HL-60 (cell line): ENCODE measurements at regions not wholly inside any gene's neighbourhood (a gene's known extent, or its start where the extent isn't known, plus 50 kb on each side); places are given as distances from the start of the nearest gene placed in this dataset.

Experiments
- DNase-seq, 2 experiments: peaks; one replicate each; pipeline ENCODE4 v3.0.0-alpha.2; 2010 to 2020; ENCODE audit warnings: low read depth in 1 of 2, low spot score in 1 of 2
- H3K27ac ChIP-seq: fragments of 250-450 bp; sonication (Bioruptor Pico); replicated peaks from 2 replicates; pipeline ENCODE4 v1.5.1; 2020; ENCODE audit warnings: mild to moderate bottlenecking, moderate library complexity
- H3K27me3 ChIP-seq: fragments of 250-450 bp; sonication (Bioruptor Pico); 2 replicates; pipeline ENCODE4 v1.5.1; 2021; ENCODE audit warnings: mild to moderate bottlenecking, moderate library complexity; ENCODE audit not compliant: insufficient read depth, poor library complexity, severe bottlenecking
- H3K4me3 ChIP-seq: replicated peaks from 2 replicates; pipeline ENCODE4 v1.5.1; 2011; ENCODE audit warnings: mild to moderate bottlenecking, control low read depth, low read length; ENCODE audit not compliant: insufficient read depth
- GABPA ChIP-seq: IDR thresholded peaks from 2 replicates; pipeline ENCODE4 v1.6.1; 2012; ENCODE audit warnings: low read depth
- POLR2AphosphoS5 ChIP-seq: IDR thresholded peaks from 2 replicates; pipeline ENCODE4 v1.6.1; 2012; ENCODE audit warnings: low read depth
- SPI1 ChIP-seq: IDR thresholded peaks from 2 replicates; pipeline ENCODE4 v1.6.1; 2012; ENCODE audit warnings: low read depth, mild to moderate bottlenecking, borderline replicate concordance
- TF ChIP-seq, protein P1 (sequence below): IDR thresholded peaks from 2 replicates; pipeline ENCODE4 v1.6.1; 2012; ENCODE audit warnings: low read depth; ENCODE audit not compliant: insufficient replicate concordance
- TF ChIP-seq, protein P2 (sequence below): IDR thresholded peaks from one replicate; pipeline ENCODE4 v1.5.1; 2011; ENCODE audit warnings: low read length, control low read depth, inconsistent platforms; ENCODE audit not compliant: insufficient read depth

DNA sequence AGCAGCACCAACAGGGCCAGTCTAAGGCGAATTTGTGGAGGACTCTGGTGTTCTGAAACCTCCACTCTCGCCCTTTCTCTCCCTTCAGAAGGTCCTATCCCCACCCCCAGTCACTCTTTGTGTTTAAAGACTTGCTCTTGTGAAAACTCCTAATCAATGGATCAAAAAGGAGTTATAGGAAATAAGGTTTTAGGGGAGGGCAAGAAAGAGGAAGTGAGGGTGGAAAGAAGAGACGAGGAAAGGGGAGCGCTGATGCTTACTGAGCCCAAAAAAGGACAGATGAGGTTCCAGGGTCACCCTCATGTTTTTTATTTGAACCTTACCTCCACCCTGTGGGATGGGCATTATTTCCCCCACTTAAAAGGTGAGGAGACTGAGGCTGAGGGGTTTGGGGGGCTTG is 70.0 kb upstream of the SLC6A11 start:
- DNase-seq, result no peak
- no peaks in the 10 kb centered on the region for H3K27me3 ChIP-seq
- TF ChIP-seq POLR2AphosphoS5, result no peak
- TF ChIP-seq SPI1, result peak; percentile 58; the same call in 1 of the 2 replicates
- no peak overlapping the region for H3K4me3 ChIP-seq
- H3K27ac ChIP-seq, result no peak overlapping the region

DNA sequence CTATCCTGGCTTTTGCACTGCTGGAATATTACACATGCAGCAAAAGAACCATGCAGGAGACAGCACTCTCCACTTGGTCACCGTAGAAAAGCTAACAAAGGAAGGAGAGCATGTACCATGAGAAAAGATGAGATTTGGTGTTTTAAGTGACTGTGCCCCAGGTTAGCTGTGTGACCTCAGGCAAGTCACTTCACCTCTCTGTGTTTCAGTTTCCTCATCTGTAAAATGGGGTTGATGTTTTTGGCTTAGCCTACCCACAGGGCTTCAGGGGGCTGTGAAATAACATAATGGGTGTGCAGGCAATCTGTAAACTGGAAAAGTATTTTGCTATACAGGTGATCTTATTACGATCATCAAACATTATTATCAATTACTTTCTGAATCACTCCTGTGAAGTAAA is 69.3 kb upstream of the SLC6A11 start:
- no peak for TF ChIP-seq POLR2AphosphoS5
- TF ChIP-seq, protein P1, sequence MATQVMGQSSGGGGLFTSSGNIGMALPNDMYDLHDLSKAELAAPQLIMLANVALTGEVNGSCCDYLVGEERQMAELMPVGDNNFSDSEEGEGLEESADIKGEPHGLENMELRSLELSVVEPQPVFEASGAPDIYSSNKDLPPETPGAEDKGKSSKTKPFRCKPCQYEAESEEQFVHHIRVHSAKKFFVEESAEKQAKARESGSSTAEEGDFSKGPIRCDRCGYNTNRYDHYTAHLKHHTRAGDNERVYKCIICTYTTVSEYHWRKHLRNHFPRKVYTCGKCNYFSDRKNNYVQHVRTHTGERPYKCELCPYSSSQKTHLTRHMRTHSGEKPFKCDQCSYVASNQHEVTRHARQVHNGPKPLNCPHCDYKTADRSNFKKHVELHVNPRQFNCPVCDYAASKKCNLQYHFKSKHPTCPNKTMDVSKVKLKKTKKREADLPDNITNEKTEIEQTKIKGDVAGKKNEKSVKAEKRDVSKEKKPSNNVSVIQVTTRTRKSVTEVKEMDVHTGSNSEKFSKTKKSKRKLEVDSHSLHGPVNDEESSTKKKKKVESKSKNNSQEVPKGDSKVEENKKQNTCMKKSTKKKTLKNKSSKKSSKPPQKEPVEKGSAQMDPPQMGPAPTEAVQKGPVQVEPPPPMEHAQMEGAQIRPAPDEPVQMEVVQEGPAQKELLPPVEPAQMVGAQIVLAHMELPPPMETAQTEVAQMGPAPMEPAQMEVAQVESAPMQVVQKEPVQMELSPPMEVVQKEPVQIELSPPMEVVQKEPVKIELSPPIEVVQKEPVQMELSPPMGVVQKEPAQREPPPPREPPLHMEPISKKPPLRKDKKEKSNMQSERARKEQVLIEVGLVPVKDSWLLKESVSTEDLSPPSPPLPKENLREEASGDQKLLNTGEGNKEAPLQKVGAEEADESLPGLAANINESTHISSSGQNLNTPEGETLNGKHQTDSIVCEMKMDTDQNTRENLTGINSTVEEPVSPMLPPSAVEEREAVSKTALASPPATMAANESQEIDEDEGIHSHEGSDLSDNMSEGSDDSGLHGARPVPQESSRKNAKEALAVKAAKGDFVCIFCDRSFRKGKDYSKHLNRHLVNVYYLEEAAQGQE, result no peak
- TF ChIP-seq GABPA, result no peak
- no peak for TF ChIP-seq SPI1
- TF ChIP-seq, protein P2, sequence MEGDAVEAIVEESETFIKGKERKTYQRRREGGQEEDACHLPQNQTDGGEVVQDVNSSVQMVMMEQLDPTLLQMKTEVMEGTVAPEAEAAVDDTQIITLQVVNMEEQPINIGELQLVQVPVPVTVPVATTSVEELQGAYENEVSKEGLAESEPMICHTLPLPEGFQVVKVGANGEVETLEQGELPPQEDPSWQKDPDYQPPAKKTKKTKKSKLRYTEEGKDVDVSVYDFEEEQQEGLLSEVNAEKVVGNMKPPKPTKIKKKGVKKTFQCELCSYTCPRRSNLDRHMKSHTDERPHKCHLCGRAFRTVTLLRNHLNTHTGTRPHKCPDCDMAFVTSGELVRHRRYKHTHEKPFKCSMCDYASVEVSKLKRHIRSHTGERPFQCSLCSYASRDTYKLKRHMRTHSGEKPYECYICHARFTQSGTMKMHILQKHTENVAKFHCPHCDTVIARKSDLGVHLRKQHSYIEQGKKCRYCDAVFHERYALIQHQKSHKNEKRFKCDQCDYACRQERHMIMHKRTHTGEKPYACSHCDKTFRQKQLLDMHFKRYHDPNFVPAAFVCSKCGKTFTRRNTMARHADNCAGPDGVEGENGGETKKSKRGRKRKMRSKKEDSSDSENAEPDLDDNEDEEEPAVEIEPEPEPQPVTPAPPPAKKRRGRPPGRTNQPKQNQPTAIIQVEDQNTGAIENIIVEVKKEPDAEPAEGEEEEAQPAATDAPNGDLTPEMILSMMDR, result no peak
- H3K4me3 ChIP-seq, result no peak overlapping the region
- H3K27ac ChIP-seq, result no peak overlapping the region
- DNase-seq, result no peak
- no peaks in the 10 kb centered on the region for H3K27me3 ChIP-seq

DNA sequence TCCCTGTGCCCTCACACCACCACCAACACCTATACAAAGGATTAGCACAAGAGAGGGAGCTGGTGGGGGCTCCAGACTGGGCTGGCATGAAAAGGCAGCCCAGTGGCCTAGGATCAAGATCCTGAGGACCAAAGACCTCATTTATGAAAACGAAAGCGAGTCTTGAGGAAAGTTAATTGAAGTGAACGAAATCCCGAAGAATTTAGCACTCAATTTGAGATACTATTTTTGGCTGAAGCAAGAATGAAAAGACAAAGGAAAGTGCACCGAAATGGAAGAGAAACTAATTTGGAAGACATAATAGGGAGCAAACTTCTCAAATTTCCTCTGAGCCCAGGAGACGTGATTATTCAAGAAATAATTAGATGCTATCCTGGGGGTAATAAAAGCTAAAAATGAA is 68.7 kb upstream of the SLC6A11 start:
- H3K4me3 ChIP-seq, result no peak overlapping the region
- H3K27me3 ChIP-seq, result no peaks in the 10 kb centered on the region
- no peak for DNase-seq
- TF ChIP-seq, protein P2, result no peak
- no peak for TF ChIP-seq GABPA
- TF ChIP-seq, protein P1, result no peak
- no peak for TF ChIP-seq SPI1
- TF ChIP-seq POLR2AphosphoS5, result no peak
- no peak overlapping the region for H3K27ac ChIP-seq

DNA sequence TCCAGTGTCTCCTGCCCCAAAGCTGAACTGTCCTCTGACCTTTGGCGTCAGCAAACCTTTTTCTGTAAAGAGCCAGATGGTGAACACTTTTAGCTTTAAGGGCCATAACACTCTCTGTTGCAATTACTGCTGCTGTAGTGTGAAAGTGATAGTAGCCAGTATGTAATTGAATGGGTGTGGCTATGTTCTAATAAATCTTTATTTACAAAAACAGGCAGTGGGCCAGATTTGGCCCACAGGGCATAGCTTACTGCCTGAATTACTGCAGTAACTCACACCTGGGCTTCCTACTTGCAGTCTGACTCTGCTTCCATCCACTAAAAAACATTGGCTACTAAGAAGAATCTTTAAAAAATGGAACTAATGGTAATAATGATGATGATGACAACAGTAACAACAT is 68.0 kb upstream of the SLC6A11 start:
- no peak for TF ChIP-seq POLR2AphosphoS5
- TF ChIP-seq, protein P2, result no peak
- TF ChIP-seq, protein P1, result no peak
- no peak for TF ChIP-seq SPI1
- TF ChIP-seq GABPA, result no peak
- Histone ChIP-seq H3K4me3 (no peak overlapping the region), H3K27ac (no peak overlapping the region), H3K27me3 (no peaks in the 10 kb centered on the region)
- no peak for DNase-seq
